PC-9 (cell line): ENCODE measurements at regions not wholly inside any gene's neighbourhood (a gene's known extent, or its start where the extent isn't known, plus 50 kb on each side); places are given as distances from the start of the nearest gene placed in this dataset.

Source experiments
- BruUV-seq: library from RNA; stranded (reverse); fragments of 400-500 nt; replicated peaks from 2 replicates; lab custom pipeline; 2021; lab: Mats Ljungman, UMichigan
- CTCF ChIA-PET: fragments of 300-600 bp; sonication (Branson Sonifier 250); formaldehyde crosslinking; loops from one replicate; lab custom pipeline; 2022; ENCODE audit warnings: antibody characterized with exemption; lab: Charles Lee
- POLR2A ChIA-PET: fragments of 300-600 bp; sonication (Branson Sonifier 250); formaldehyde crosslinking; loops from one replicate; lab custom pipeline; 2022; ENCODE audit warnings: antibody characterized with exemption; ENCODE audit not compliant: unreplicated experiment; lab: Charles Lee
- DNase-seq, 2 experiments: peaks; one replicate each; pipeline versions ENCODE4 v3.0.0 to v3.0.0-alpha.2; 2015 to 2022; ENCODE audit warnings: mixed read lengths in 1 of 2
- H2AFZ ChIP-seq: fragments of 200-600 bp; sonication (generic); 2 replicates; pipeline ENCODE4 v1.8.1; 2017; ENCODE audit warnings: antibody characterized with exemption
- H3F3A ChIP-seq: fragments of 200-600 bp; sonication (generic); 2 replicates; pipeline ENCODE4 v1.8.1; 2017; ENCODE audit warnings: antibody characterized with exemption, mild to moderate bottlenecking, low read depth; ENCODE audit not compliant: insufficient read depth
- H3K27ac ChIP-seq: fragments of 200-600 bp; sonication (generic); 2 replicates; pipeline ENCODE4 v1.6.1; 2016; ENCODE audit warnings: mixed run types
- H3K27me3 ChIP-seq: fragments of 200-600 bp; sonication (generic); 2 replicates; pipeline ENCODE4 v1.6.1; 2016; ENCODE audit warnings: low read depth, mixed run types; ENCODE audit not compliant: insufficient read depth
- H3K36me3 ChIP-seq: fragments of 200-600 bp; sonication (generic); 2 replicates; pipeline ENCODE4 v1.6.1; 2016; ENCODE audit warnings: low read depth, mixed run types
- H3K4me1 ChIP-seq: fragments of 200-600 bp; sonication (generic); replicated peaks from 2 replicates; pipeline ENCODE4 v1.6.1; 2016; ENCODE audit warnings: mixed run types; ENCODE audit not compliant: insufficient read depth
- H3K4me2 ChIP-seq: fragments of 200-600 bp; sonication (generic); 2 replicates; pipeline ENCODE4 v1.6.1; 2017; ENCODE audit warnings: mixed run types
- H3K4me3 ChIP-seq: fragments of 200-600 bp; sonication (generic); 2 replicates; pipeline ENCODE4 v1.6.1; 2016; ENCODE audit warnings: mixed run types
- H3K79me2 ChIP-seq: fragments of 200-600 bp; sonication (generic); 2 replicates; pipeline ENCODE4 v1.6.1; 2017; ENCODE audit warnings: low read depth, mixed run types
- H3K9me2 ChIP-seq: fragments of 200-600 bp; sonication (generic); 2 replicates; pipeline ENCODE4 v1.8.1; 2017; ENCODE audit warnings: mild to moderate bottlenecking; ENCODE audit not compliant: insufficient read depth
- H3K9me3 ChIP-seq: fragments of 200-600 bp; sonication (generic); 2 replicates; pipeline ENCODE4 v1.8.1; 2016; ENCODE audit warnings: low read depth; ENCODE audit not compliant: insufficient read depth
- H4K20me1 ChIP-seq: fragments of 200-600 bp; sonication (generic); 2 replicates; pipeline ENCODE4 v1.8.1; 2017; ENCODE audit not compliant: insufficient read depth
- CTCF ChIP-seq: fragments of 200-600 bp; sonication (generic); conservative IDR thresholded peaks from 2 replicates; pipeline ENCODE4 v1.6.1; 2017; ENCODE audit warnings: mixed run types, antibody characterized with exemption, mild to moderate bottlenecking, moderate library complexity
- EZH2 ChIP-seq: fragments of 200-600 bp; sonication (generic); IDR thresholded peaks from 2 replicates; pipeline ENCODE4 v1.8.0; 2017; ENCODE audit warnings: antibody characterized with exemption, low read depth
- intact Hi-C: fragments of 100-400 bp; cut with micrococcal nuclease; formaldehyde crosslinking; loops from one replicate; pipeline ENCODE4 v1.10.0; 2022; ENCODE audit not compliant: unreplicated experiment

GRCh38 chr4:116590648-116591047, 494.7 kb downstream of the TRAM1L1 start:
- H4K20me1 ChIP-seq = no peaks in the 10 kb centered on the region
- DNase-seq = no peak
- no peak overlapping the region for H3K4me3 ChIP-seq
- H3K4me2 ChIP-seq = no peak overlapping the region
- intact Hi-C loops = no loop called here
- no peak for TF ChIP-seq CTCF
- TF ChIP-seq EZH2 = no peak
- CTCF ChIA-PET = no interaction called here
- no peak overlapping the region for H2AFZ ChIP-seq
- H3K36me3 ChIP-seq = no peaks in the 10 kb centered on the region
- no peaks in the 10 kb centered on the region for H3K27me3 ChIP-seq
- no peaks in the 10 kb centered on the region for H3K9me2 ChIP-seq
- H3F3A ChIP-seq = no peaks in the 10 kb centered on the region
- BruUV-seq = no TSS peak
- H3K27ac ChIP-seq = no peak overlapping the region
- no peaks in the 10 kb centered on the region for H3K4me1 ChIP-seq
- no peaks in the 10 kb centered on the region for H3K9me3 ChIP-seq
- POLR2A ChIA-PET = no interaction called here
- no peaks in the 10 kb centered on the region for H3K79me2 ChIP-seq

- no peak for DNase-seq
- BruUV-seq = no TSS peak
- Histone ChIP-seq H3K36me3 (no peaks in the 10 kb centered on the region), H3K9me2 (no peaks in the 10 kb centered on the region), H3F3A (no peaks in the 10 kb centered on the region), H3K79me2 (no peaks in the 10 kb centered on the region), H3K4me1 (no peaks in the 10 kb centered on the region), H4K20me1 (no peaks in the 10 kb centered on the region), H3K9me3 (no peaks in the 10 kb centered on the region), H2AFZ (no peak overlapping the region), H3K27ac (no peak overlapping the region), H3K27me3 (no peaks in the 10 kb centered on the region), H3K4me3 (no peak overlapping the region), H3K4me2 (no peak overlapping the region)
- intact Hi-C loops = no loop called here
- TF ChIP-seq EZH2 (no peak), CTCF (no peak)
- ChIA-PET CTCF (no interaction called here), POLR2A (no interaction called here)
Measured at GRCh38 chr4:116588783-116589182, 496.6 kb downstream of the TRAM1L1 start.

GRCh38 chr4:116585246-116585645, 500.1 kb downstream of the TRAM1L1 start:
- H2AFZ ChIP-seq = no peak overlapping the region
- DNase-seq = no peak
- ChIA-PET CTCF (no interaction called here), POLR2A (no interaction called here)
- H3K4me2 ChIP-seq = no peak overlapping the region
- H4K20me1 ChIP-seq = no peaks in the 10 kb centered on the region
- intact Hi-C loops = no loop called here
- TF ChIP-seq CTCF = no peak
- no peak for TF ChIP-seq EZH2
- no peaks in the 10 kb centered on the region for H3K36me3 ChIP-seq
- H3K4me3 ChIP-seq = no peak overlapping the region
- H3K27ac ChIP-seq = no peak overlapping the region
- no peaks in the 10 kb centered on the region for H3K9me3 ChIP-seq
- no peaks in the 10 kb centered on the region for H3K27me3 ChIP-seq
- H3K79me2 ChIP-seq = no peaks in the 10 kb centered on the region
- no peaks in the 10 kb centered on the region for H3K4me1 ChIP-seq
- no peaks in the 10 kb centered on the region for H3K9me2 ChIP-seq
- H3F3A ChIP-seq = no peaks in the 10 kb centered on the region
- no TSS peak for BruUV-seq
